ENCODE measurements at regions not wholly inside any gene's neighbourhood (a gene's known extent, or its start where the extent isn't known, plus 50 kb on each side); places are given as distances from the start of the nearest gene placed in this dataset.

GRCh38 chr10:129224065-129224464 is 243.0 kb upstream of the MGMT start:
- no TSS peak for BruUV-seq (replicated peaks)
- ChIA-PET CTCF (ENCODE audit: low intra/inter-chr PET ratio) (no interaction called here), POLR2A (no interaction called here)
- FAIRE-seq (no peak), DNase-seq (ENCODE audit: extremely low read depth in 1 of 4, low spot score in 3 of 4) (no peak), ATAC-seq (no peak)
- no peaks in the 10 kb centered on the region for H3K79me2 ChIP-seq (ENCODE audit: control insufficient read depth, insufficient read depth, low read length)
- H3K4me1 ChIP-seq (replicated peaks in 1 of 2; ENCODE audit: control insufficient read depth in 2 of 2, insufficient read depth in 2 of 2, low read length in 2 of 2), result no peaks in the 10 kb centered on the region
- in situ Hi-C loops (cut with MboI) (no loop called here), intact Hi-C loops (cut with micrococcal nuclease) (no loop called here)
- H3K9me3 ChIP-seq (replicated peaks; ENCODE audit: control insufficient read depth, insufficient read depth, low read depth, low read length), result no peaks in the 10 kb centered on the region
- no peak overlapping the region for H2AFZ ChIP-seq (ENCODE audit: low read depth, low read length)
- no peaks in the 10 kb centered on the region for H4K20me1 ChIP-seq (replicated peaks; ENCODE audit: control insufficient read depth, insufficient read depth, low read length)
- no peaks in the 10 kb centered on the region for H3K36me3 ChIP-seq (ENCODE audit: control insufficient read depth, insufficient read depth, low read length)
- H3K4me2 ChIP-seq (ENCODE audit: insufficient read depth, low read length), result no peak overlapping the region
- H3K9me1 ChIP-seq (ENCODE audit: control insufficient read depth, insufficient read depth, low read length), result no peaks in the 10 kb centered on the region
- no peak overlapping the region for H3K4me3 ChIP-seq
- H3K9ac ChIP-seq (ENCODE audit: insufficient read depth in 1 of 2, low read depth in 2 of 2, low read length in 2 of 2), result no peak overlapping the region
- no peak overlapping the region for H3K27ac ChIP-seq (ENCODE audit: extremely low read depth, low read depth, low read length)
- no peaks in the 10 kb centered on the region for H3K27me3 ChIP-seq (ENCODE audit: control insufficient read depth in 2 of 2, insufficient read depth in 2 of 2, low read length in 2 of 2)
- no peak for TF ChIP-seq ARNT (IDR thresholded peaks at IDR 0.05)
- no peak for TF ChIP-seq WHSC1 (IDR thresholded peaks at IDR 0.05; ENCODE audit: low read length)
- TF ChIP-seq, protein P1, sequence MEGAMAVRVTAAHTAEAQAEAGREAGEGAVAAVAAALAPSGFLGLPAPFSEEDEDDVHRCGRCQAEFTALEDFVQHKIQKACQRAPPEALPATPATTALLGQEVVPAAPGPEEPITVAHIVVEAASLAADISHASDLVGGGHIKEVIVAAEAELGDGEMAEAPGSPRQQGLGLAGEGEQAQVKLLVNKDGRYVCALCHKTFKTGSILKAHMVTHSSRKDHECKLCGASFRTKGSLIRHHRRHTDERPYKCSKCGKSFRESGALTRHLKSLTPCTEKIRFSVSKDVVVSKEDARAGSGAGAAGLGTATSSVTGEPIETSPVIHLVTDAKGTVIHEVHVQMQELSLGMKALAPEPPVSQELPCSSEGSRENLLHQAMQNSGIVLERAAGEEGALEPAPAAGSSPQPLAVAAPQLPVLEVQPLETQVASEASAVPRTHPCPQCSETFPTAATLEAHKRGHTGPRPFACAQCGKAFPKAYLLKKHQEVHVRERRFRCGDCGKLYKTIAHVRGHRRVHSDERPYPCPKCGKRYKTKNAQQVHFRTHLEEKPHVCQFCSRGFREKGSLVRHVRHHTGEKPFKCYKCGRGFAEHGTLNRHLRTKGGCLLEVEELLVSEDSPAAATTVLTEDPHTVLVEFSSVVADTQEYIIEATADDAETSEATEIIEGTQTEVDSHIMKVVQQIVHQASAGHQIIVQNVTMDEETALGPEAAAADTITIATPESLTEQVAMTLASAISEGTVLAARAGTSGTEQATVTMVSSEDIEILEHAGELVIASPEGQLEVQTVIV (CRISPR knock-in tag; IDR thresholded peaks at IDR 0.05; ENCODE audit: borderline replicate concordance), result no peak
- TF ChIP-seq ZNF436 (CRISPR knock-in tag; IDR thresholded peaks at IDR 0.05), result no peak
- TF ChIP-seq, protein P2, sequence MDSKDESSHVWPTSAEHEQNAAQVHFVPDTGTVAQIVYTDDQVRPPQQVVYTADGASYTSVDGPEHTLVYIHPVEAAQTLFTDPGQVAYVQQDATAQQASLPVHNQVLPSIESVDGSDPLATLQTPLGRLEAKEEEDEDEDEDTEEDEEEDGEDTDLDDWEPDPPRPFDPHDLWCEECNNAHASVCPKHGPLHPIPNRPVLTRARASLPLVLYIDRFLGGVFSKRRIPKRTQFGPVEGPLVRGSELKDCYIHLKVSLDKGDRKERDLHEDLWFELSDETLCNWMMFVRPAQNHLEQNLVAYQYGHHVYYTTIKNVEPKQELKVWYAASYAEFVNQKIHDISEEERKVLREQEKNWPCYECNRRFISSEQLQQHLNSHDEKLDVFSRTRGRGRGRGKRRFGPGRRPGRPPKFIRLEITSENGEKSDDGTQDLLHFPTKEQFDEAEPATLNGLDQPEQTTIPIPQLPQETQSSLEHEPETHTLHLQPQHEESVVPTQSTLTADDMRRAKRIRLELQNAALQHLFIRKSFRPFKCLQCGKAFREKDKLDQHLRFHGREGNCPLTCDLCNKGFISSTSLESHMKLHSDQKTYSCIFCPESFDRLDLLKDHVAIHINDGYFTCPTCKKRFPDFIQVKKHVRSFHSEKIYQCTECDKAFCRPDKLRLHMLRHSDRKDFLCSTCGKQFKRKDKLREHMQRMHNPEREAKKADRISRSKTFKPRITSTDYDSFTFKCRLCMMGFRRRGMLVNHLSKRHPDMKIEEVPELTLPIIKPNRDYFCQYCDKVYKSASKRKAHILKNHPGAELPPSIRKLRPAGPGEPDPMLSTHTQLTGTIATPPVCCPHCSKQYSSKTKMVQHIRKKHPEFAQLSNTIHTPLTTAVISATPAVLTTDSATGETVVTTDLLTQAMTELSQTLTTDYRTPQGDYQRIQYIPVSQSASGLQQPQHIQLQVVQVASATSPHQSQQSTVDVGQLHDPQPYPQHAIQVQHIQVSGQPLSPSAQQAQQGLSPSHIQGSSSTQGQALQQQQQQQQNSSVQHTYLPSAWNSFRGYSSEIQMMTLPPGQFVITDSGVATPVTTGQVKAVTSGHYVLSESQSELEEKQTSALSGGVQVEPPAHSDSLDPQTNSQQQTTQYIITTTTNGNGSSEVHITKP (IDR thresholded peaks at IDR 0.05; ENCODE audit: partially characterized antibody), result no peak
- no peak for TF ChIP-seq STAG1 (CRISPR knock-in tag; IDR thresholded peaks at IDR 0.05; ENCODE audit: borderline replicate concordance)
- no peak for TF ChIP-seq SAFB (IDR thresholded peaks at IDR 0.05; ENCODE audit: borderline replicate concordance, low read depth, low read length)
- TF ChIP-seq BDP1 (IDR thresholded peaks at IDR 0.05; ENCODE audit: insufficient read depth, insufficient read length), result no peak
- TF ChIP-seq ASH1L (IDR thresholded peaks at IDR 0.05; ENCODE audit: borderline replicate concordance, low read depth, partially characterized antibody), result no peak
- TF ChIP-seq CHCHD3 (CRISPR knock-in tag; IDR thresholded peaks at IDR 0.05), result no peak
- no CpG with 5 or more reads among the region's 4 CpGs for WGBS (ENCODE audit: insufficient coverage, low coverage, missing lambda C conversion rate)

All from K562 (cell line).